ENCODE measurements at regions not wholly inside any gene's neighbourhood (a gene's known extent, or its start where the extent isn't known, plus 50 kb on each side); places are given as distances from the start of the nearest gene placed in this dataset.
"Not testable (repeated sequence)": the region's sequence is repeated elsewhere in the genome, so short reads cannot be mapped to it uniquely, and the experiment has no call there.

GRCh38 chrX:79026742-79027141 lies 81.6 kb downstream of the P2RY10 start:
- not testable (repeated sequence) for DNase-seq (ENCODE audit: low read depth, low spot score)

GRCh38 chrX:79035421-79035820 lies 90.2 kb downstream of the P2RY10 start:
- no peak for DNase-seq (ENCODE audit: low read depth, low spot score)

- DNase-seq (ENCODE audit: low read depth, low spot score) = no peak
Observed at GRCh38 chrX:79036157-79036880, 91.1 kb downstream of the P2RY10 start.

GRCh38 chrX:79065696-79066095 lies 78.8 kb upstream of the GPR174 start:
- no peak for DNase-seq (ENCODE audit: low read depth, low spot score)

- no peak for DNase-seq (ENCODE audit: low read depth, low spot score)
Observed at GRCh38 chrX:79078114-79078513, 66.4 kb upstream of the GPR174 start.

- DNase-seq (ENCODE audit: low read depth, low spot score) = no peak
Observed at GRCh38 chrX:79079477-79079876, 65.0 kb upstream of the GPR174 start.

GRCh38 chrX:79080141-79080540 lies 64.3 kb upstream of the GPR174 start:
- no peak for DNase-seq (ENCODE audit: low read depth, low spot score)

GRCh38 chrX:79081895-79082512 lies 62.5 kb upstream of the GPR174 start:
- DNase-seq (ENCODE audit: low read depth, low spot score) = peak; percentile 2

- no peak for DNase-seq (ENCODE audit: low read depth, low spot score)
Observed at GRCh38 chrX:79082899-79083298, 61.6 kb upstream of the GPR174 start.

GRCh38 chrX:79084923-79085322 lies 59.6 kb upstream of the GPR174 start:
- DNase-seq (ENCODE audit: low read depth, low spot score) = no peak

GRCh38 chrX:79089896-79090584 lies 54.4 kb upstream of the GPR174 start:
- DNase-seq (ENCODE audit: low read depth, low spot score) = no peak

GRCh38 chrX:79094075-79094832 lies 50.2 kb upstream of the GPR174 start:
- DNase-seq (ENCODE audit: low read depth, low spot score) = no peak
